HEK293 (cell line): ENCODE measurements at regions not wholly inside any gene's neighbourhood (a gene's known extent, or its start where the extent isn't known, plus 50 kb on each side); places are given as distances from the start of the nearest gene placed in this dataset.

Source experiments
- AEBP2 ChIP-seq: fragments of 450-650 bp; formaldehyde crosslinking; IDR thresholded peaks from 2 replicates; pipeline ENCODE4 v1.5.1; 2016; ENCODE audit warnings: missing biosample characterization, missing genetic modification characterization, borderline replicate concordance
- CTCF ChIP-seq: fragments of 450-650 bp; formaldehyde crosslinking; IDR thresholded peaks from 2 replicates; pipeline ENCODE4 v1.5.1; 2016; ENCODE audit warnings: missing biosample characterization, missing genetic modification characterization
- GFI1B ChIP-seq: fragments of 450-650 bp; formaldehyde crosslinking; IDR thresholded peaks from 2 replicates; pipeline ENCODE4 v1.5.1; 2016; ENCODE audit warnings: missing biosample characterization, missing genetic modification characterization
- GLI4 ChIP-seq: fragments of 450-650 bp; formaldehyde crosslinking; IDR thresholded peaks from 2 replicates; pipeline ENCODE4 v1.5.1; 2016; ENCODE audit warnings: missing biosample characterization, missing genetic modification characterization
- REST ChIP-seq: fragments of 450-650 bp; formaldehyde crosslinking; IDR thresholded peaks from 2 replicates; pipeline ENCODE4 v1.5.1; 2016; ENCODE audit warnings: missing biosample characterization, missing genetic modification characterization
- TSHZ1 ChIP-seq: fragments of 450-650 bp; formaldehyde crosslinking; IDR thresholded peaks from 2 replicates; pipeline ENCODE4 v1.5.1; 2016; ENCODE audit warnings: missing biosample characterization, missing genetic modification characterization, borderline replicate concordance
- ZBTB11 ChIP-seq: fragments of 450-650 bp; formaldehyde crosslinking; conservative IDR thresholded peaks from 2 replicates; pipeline ENCODE4 v1.5.1; 2016; ENCODE audit warnings: low read depth, missing biosample characterization, missing genetic modification characterization
- ZFP37 ChIP-seq: fragments of 450-650 bp; formaldehyde crosslinking; IDR thresholded peaks from 2 replicates; pipeline ENCODE4 v1.5.1; 2016; ENCODE audit warnings: missing biosample characterization, missing genetic modification characterization
- ZNF391 ChIP-seq: fragments of 450-650 bp; formaldehyde crosslinking; IDR thresholded peaks from 2 replicates; pipeline ENCODE4 v1.5.1; 2016; ENCODE audit warnings: low read depth, missing biosample characterization, missing genetic modification characterization, borderline replicate concordance
- ZNF394 ChIP-seq: fragments of 450-650 bp; formaldehyde crosslinking; IDR thresholded peaks from 2 replicates; pipeline ENCODE4 v1.5.1; 2016; ENCODE audit warnings: missing biosample characterization, missing genetic modification characterization, mild to moderate bottlenecking, moderate library complexity, borderline replicate concordance
- ZNF513 ChIP-seq: fragments of 450-650 bp; IDR thresholded peaks from 2 replicates; pipeline ENCODE4 v1.5.1; 2018; ENCODE audit warnings: missing biosample characterization, missing genetic modification characterization

- no peak for TF ChIP-seq REST (tag by site-specific recombination)
- TF ChIP-seq AEBP2 (tag by site-specific recombination): no peak
- no peak for TF ChIP-seq TSHZ1 (tag by site-specific recombination)
- TF ChIP-seq CTCF (tag by site-specific recombination): no peak
- no peak for TF ChIP-seq GFI1B (tag by site-specific recombination)
- TF ChIP-seq ZNF391 (tag by site-specific recombination): no peak
- no peak for TF ChIP-seq ZBTB11 (tag by site-specific recombination)
- TF ChIP-seq ZNF394 (tag by site-specific recombination): no peak
- TF ChIP-seq ZFP37 (tag by site-specific recombination): no peak
- TF ChIP-seq ZNF513 (tag by site-specific recombination): no peak
- no peak for TF ChIP-seq GLI4 (tag by site-specific recombination)
Measured at GRCh38 chr10:80737209-80737608, 199.5 kb downstream of the SH2D4B start.
